Hematopoietic multipotent progenitor cell treated with erythropoietin and hydrocortisone succinate and interleukin-3 and kit ligand, for 6 days (in vitro differentiated cells): ENCODE measurements at regions not wholly inside any gene's neighbourhood (a gene's known extent, or its start where the extent isn't known, plus 50 kb on each side); places are given as distances from the start of the nearest gene placed in this dataset.
"Not testable (repeated sequence)": the region's sequence is repeated elsewhere in the genome, so short reads cannot be mapped to it uniquely, and the experiment has no call there.

Source experiments
- DNase-seq: peaks from one replicate; pipeline ENCODE4 v3.0.0-alpha.2; 2015

GRCh38 chr16:29124162-29124561 lies 139.3 kb downstream of the LAT start:
- not testable (repeated sequence) for DNase-seq

GRCh38 chr16:29120680-29121079 lies 135.8 kb downstream of the LAT start:
- DNase-seq = not testable (repeated sequence)

DNA sequence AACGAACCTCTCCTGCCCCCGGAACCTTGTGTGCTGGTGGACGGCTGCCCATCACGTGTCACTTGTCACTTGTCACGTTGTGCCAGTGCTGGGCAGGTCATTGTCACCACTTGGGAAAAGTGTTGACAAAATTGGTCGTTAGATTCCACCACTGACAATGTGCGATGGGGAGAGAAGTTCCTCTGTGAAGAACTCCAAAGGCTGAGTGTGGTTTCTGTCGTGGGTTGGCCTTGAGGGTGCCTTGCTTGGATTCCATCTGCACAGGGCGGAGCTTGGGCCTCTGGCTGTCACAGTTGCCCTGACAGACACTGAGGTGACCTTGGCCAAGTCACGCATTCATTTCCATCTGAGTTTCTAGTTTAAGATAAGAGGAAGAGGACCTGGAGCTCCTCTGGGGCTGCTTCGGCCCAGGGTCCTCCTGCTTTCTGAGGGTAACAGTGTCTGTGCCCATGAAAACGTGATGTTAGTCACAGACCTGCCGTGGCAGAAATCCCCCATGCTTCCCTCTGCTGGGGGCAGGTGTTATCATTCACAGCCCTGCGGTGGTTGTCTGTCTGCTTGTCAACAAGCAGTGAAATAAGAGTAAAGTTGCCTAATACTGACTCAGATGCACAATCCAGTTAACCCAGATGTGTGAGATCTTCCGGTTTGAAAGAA lies 133.6 kb downstream of the LAT start:
- DNase-seq = peak; percentile 64

- no peak for DNase-seq
These were observed 132.8 kb downstream of the LAT start for GRCh38 chr16:29117631-29118030.

GRCh38 chr16:29116980-29117379 lies 132.1 kb downstream of the LAT start:
- no peak for DNase-seq

- not testable (repeated sequence) for DNase-seq
These were observed 131.4 kb downstream of the LAT start for GRCh38 chr16:29116207-29116606.

DNA sequence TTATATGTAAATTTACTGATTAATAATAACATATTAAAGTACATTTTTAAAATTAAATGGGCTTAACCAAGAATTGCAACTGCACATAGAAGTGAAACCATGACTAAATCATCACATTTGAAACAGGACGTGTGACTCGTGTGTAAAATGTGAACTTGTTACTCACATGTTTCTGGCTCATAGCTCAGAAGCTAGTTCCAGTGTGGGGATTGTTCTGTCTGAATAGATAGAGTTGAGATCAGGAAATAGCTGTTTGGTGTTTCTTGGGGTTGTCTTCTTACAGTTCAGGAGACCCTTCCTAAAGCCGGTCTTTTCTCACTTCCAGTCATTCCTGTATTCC lies 130.9 kb downstream of the LAT start:
- DNase-seq = not testable (repeated sequence)

DNA sequence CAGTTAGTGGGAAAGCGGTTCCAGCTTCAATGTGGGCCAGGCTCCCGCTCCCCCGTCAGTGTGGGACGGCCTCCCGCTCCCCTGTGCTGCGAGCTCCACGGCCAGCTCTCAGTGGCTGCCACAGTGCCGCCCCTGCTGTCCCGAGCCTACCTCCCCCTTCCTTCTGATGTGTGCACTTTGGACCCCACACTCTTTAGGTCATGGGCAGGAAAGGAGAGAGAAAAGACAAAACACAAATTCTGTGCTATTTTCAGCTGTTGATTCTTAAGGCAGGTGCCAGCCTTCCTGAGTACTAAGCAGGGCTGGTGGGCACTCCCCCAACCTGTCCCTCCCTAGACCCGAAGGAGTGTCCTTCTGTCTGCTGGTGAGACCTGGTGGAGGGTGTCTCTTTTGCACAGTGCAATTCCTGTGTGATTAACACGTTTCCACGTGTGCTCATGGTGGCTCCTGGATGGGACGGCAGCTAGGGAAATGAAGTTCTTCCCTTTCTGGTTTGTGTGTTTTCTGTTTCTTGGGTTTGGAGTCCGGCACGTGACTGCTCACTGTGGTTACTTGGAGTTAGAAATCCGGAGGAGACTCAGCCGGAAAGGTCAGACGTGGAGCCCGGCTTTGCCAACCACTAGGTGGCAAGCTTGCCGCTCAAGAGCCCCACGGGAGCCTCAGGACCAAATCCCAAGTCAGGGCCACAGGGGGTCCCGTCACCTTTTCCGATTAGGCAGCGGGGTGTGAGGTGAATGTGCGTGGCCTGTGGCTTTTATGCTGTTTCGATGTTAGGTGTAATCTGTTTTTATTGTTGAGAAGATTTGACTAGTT lies 130.3 kb downstream of the LAT start:
- DNase-seq = peak; percentile 44

DNA sequence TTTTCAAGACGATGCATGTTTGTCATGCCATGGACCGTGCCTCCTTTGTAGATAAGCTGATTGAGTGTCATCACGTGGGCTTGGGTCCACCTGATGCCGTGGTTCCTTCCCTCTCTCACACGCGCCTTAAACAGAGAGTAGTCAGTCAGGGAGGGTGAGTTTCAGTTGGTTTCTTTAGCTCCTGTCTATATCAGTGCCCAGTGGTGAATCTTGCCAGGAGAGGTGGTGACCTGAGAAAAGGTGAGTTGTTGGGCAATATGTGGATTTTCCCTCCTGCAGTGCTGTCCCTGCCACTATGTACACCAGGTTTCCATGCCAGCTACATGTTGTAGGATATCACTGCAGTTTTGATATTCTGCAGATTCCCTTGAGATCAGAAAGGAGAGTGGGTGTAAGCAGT lies 129.7 kb downstream of the LAT start:
- no peak for DNase-seq

DNA sequence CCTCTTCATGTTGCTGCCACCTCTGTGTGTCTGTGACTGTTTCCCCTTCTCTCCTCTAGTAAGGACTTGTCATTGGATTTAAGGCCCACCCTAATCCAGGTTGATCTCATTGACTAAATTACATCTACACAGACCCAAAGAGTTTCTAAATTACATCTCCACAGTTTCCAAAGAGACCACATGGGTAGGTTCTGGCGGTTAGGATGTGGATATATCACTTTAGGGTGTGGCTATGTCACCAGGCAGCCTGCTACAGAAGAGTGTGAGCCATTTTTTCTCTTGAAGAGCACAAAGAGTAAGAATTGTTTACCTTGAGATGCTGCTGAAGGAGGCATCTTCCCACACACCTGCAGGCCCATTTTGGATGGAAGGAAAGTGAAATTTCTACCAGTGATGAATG lies 128.6 kb downstream of the LAT start:
- not testable (repeated sequence) for DNase-seq

DNA sequence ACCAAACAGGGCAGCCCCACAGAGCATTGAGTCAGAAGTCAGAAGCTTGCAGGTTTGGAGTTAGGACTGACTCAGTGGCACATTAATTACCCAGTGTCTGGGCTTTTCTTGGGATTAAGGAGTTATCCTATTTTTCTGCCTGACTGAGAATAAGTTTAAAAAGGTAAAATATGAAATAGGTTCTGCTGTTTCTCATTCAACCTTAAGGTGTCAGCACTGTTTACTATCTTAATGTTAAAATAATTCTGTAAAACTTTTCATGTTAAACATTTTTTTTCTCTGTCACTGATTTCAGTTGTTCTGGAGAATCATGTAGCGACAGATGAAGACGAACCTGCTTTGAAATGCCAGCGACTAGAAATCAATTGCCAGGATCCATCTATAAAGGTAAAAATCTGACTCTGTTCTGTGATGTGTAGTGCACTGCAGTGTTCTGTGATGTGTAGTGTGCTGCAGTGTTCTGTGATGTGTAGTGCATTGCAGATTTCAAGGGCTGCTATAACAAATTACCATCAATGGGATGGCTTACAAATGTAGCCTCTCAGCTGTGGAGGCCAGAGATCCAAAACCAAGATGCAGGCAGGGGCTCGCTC lies 128.0 kb downstream of the LAT start:
- DNase-seq = no peak

- DNase-seq = peak; percentile 21
These were observed 127.2 kb downstream of the LAT start for GRCh38 chr16:29111901-29112680.

DNA sequence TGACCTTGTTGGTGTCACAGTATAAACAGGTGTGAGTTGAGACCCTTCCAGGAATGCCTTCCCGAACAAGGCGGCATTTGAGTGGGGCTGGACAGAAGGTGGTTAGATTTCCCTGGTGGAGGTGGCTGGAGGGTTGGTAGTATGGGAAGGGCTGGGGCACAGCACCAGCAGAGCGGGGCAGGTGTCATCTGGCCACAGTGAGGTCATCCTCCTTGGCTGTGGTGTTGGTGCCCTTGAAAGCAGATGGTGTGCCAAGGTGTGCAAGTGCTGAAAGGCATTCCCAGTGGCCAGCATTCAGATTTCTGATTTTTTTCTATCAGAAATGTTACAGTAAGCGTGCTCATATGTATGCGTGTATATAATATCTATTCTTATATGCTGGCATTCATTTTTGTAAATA lies 126.6 kb downstream of the LAT start:
- no peak for DNase-seq

GRCh38 chr16:29108625-29109169 lies 123.8 kb downstream of the LAT start:
- not testable (repeated sequence) for DNase-seq

DNA sequence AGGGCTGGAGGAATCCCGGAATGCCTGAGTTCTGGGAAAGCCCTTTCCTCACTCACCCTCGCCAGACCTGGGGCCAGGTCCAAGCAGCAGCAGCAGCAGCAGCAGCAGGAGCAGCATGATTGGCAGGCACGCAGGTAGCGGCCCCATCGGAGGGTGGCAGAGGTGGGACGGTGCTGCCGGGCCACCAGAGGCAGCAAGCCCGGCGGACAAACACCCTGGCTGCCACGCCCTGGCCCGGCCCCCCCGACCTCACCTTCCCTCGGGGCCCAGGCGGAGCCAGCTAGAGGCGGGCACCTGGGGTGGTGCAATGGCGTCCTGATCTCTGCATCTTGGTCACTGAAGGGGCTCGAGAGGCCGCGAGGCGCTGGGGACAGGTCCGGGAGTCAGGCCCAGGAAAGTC lies 122.4 kb downstream of the LAT start:
- no peak for DNase-seq

- DNase-seq = not testable (repeated sequence)
These were observed 121.5 kb downstream of the LAT start for GRCh38 chr16:29106259-29106908.

- DNase-seq = not testable (repeated sequence)
These were observed 119.7 kb downstream of the LAT start for GRCh38 chr16:29104600-29104999.

DNA sequence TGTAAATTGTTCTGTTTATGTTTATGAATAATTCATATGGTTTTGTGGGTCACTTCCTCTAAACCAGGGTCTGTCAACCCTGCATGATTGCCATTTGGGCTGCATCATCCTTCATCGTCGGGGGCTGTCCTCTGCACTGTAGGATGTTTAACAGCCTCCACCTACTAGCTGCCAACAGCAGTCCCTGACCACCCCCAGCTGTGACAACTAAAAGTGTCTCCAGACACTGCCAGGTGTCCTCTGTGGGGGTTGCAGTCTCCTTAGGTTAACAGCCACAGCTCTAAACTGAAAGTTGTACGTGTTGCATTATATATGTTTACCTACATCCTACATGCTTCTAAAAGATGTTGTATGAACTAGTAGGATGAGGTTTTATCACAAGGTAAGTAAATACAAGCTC lies 113.1 kb downstream of the LAT start:
- DNase-seq = not testable (repeated sequence)

- DNase-seq = not testable (repeated sequence)
These were observed 110.1 kb downstream of the LAT start for GRCh38 chr16:29094729-29095624.

DNA sequence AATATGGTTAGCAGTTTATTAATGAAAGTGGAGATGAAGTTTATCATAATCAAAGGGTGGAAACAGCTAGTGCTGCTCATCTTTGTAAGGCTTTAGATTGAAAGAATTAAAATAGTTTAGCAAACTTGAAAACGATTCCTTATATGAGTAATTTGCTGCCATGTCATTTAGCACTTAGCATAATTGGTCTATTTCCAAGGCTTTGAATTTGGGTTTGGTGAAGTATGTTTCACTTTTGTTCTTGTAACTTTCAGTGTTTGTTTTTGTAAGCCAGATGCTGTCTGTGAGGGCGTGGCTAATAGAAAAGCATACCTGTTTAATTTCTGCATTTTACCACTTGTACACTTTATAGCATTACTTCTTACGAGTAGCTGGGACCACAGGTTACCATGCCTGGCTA lies 109.5 kb downstream of the LAT start:
- not testable (repeated sequence) for DNase-seq

GRCh38 chr16:29089679-29090078 lies 104.8 kb downstream of the LAT start:
- not testable (repeated sequence) for DNase-seq
